OCI-LY1 (cell line): ENCODE measurements at regions not wholly inside any gene's neighbourhood (a gene's known extent, or its start where the extent isn't known, plus 50 kb on each side); places are given as distances from the start of the nearest gene placed in this dataset.

ENCODE experiments used
- CTCF ChIP-seq: fragments of 200-600 bp; sonication (generic), shearing (Covaris generic); IDR thresholded peaks from 2 replicates; pipeline ENCODE4 v1.5.1; 2017; ENCODE audit warnings: mild to moderate bottlenecking, antibody characterized with exemption, low read length, moderate library complexity, mixed read lengths
- EZH2 ChIP-seq: fragments of 200-600 bp; sonication (generic), shearing (Covaris generic); IDR thresholded peaks from 2 replicates; pipeline ENCODE4 v1.8.0; 2017; ENCODE audit warnings: borderline replicate concordance, mixed run types, mild to moderate bottlenecking, antibody characterized with exemption, low read length, moderate library complexity, mixed read lengths

GRCh38 chr7:41817386-41817785 is 114.5 kb upstream of the INHBA start:
- TF ChIP-seq CTCF (no peak), EZH2 (no peak)
